ENCODE measurements at regions not wholly inside any gene's neighbourhood (a gene's known extent, or its start where the extent isn't known, plus 50 kb on each side); places are given as distances from the start of the nearest gene placed in this dataset.

- no peaks in the 10 kb centered on the region for H3K4me1 Mint-ChIP-seq
- no peak for DNase-seq
- no peaks in the 10 kb centered on the region for H3K36me3 ChIP-seq (ENCODE audit: control insufficient read depth, insufficient read depth, low read length)
- no peak overlapping the region for H3K27ac ChIP-seq (ENCODE audit: low read depth, low read length)
- no peak overlapping the region for H3K4me3 Mint-ChIP-seq
- H3K4me3 ChIP-seq (ENCODE audit: low read length): no peak overlapping the region
- H3K27ac Mint-ChIP-seq: no peak overlapping the region
- no peaks in the 10 kb centered on the region for H3K36me3 Mint-ChIP-seq (ENCODE audit: low read depth)
- H3K9me3 Mint-ChIP-seq: peaks cover 13% of the 10 kb centered on the region
- no peak overlapping the region for H3K9ac ChIP-seq (ENCODE audit: extremely low read depth, low read length, poor library complexity, severe bottlenecking)
- H3K27me3 Mint-ChIP-seq (ENCODE audit: insufficient read depth): no peaks in the 10 kb centered on the region
- WGBS, 2 experiments (ENCODE audit: insufficient coverage in 1 of 2, insufficient read length in 1 of 2): 90 to 94% methylated on average over 4 of the region's 5 CpGs
- TF ChIP-seq CTCF (conservative IDR thresholded peaks at IDR 0.05): no peak
- no peaks in the 10 kb centered on the region for H3K9me3 ChIP-seq (ENCODE audit: control insufficient read depth, low read length)
- no peaks in the 10 kb centered on the region for H3K27me3 ChIP-seq (ENCODE audit: control insufficient read depth, insufficient read depth, low read length, poor library complexity, severe bottlenecking)
- H3K4me1 ChIP-seq (ENCODE audit: control insufficient read depth, insufficient read depth, low read length): no peaks in the 10 kb centered on the region
Measured at GRCh38 chr2:343355-343754, 55.5 kb upstream of the ALKAL2 start.

- Histone ChIP-seq H3K4me3 (ENCODE audit: low read length) (no peak overlapping the region), H3K27me3 (ENCODE audit: control insufficient read depth, insufficient read depth, low read length, poor library complexity, severe bottlenecking) (no peaks in the 10 kb centered on the region), H3K27ac (ENCODE audit: low read depth, low read length) (no peak overlapping the region), H3K4me1 (ENCODE audit: control insufficient read depth, insufficient read depth, low read length) (no peaks in the 10 kb centered on the region), H3K36me3 (ENCODE audit: control insufficient read depth, insufficient read depth, low read length) (no peaks in the 10 kb centered on the region), H3K9me3 (ENCODE audit: control insufficient read depth, low read length) (peaks cover 6% of the 10 kb centered on the region), H3K9ac (ENCODE audit: extremely low read depth, low read length, poor library complexity, severe bottlenecking) (no peak overlapping the region)
- 81 to 100% methylated on average over 1 of the region's 2 CpGs for WGBS, 2 experiments (ENCODE audit: insufficient coverage in 1 of 2, insufficient read length in 1 of 2)
- peaks cover 2% of the 10 kb centered on the region for H3K27me3 Mint-ChIP-seq (ENCODE audit: insufficient read depth)
- peaks cover 26% of the 10 kb centered on the region for H3K9me3 Mint-ChIP-seq
- H3K4me3 Mint-ChIP-seq: no peak overlapping the region
- H3K27ac Mint-ChIP-seq: no peak overlapping the region
- TF ChIP-seq CTCF (conservative IDR thresholded peaks at IDR 0.05): no peak
- H3K36me3 Mint-ChIP-seq (ENCODE audit: low read depth): no peaks in the 10 kb centered on the region
- H3K4me1 Mint-ChIP-seq: no peaks in the 10 kb centered on the region
- no peak for DNase-seq
Measured at GRCh38 chr2:341912-342311, 54.0 kb upstream of the ALKAL2 start.

GRCh38 chr2:341017-341542 is 53.2 kb upstream of the ALKAL2 start:
- peaks cover 13% of the 10 kb centered on the region for H3K9me3 ChIP-seq (ENCODE audit: control insufficient read depth, low read length)
- DNase-seq: no peak
- no peaks in the 10 kb centered on the region for H3K36me3 Mint-ChIP-seq (ENCODE audit: low read depth)
- H3K27me3 Mint-ChIP-seq (ENCODE audit: insufficient read depth): peaks cover 2% of the 10 kb centered on the region
- H3K9me3 Mint-ChIP-seq: peaks cover 34% of the 10 kb centered on the region
- no peaks in the 10 kb centered on the region for H3K4me1 ChIP-seq (ENCODE audit: control insufficient read depth, insufficient read depth, low read length)
- no peaks in the 10 kb centered on the region for H3K36me3 ChIP-seq (ENCODE audit: control insufficient read depth, insufficient read depth, low read length)
- H3K27ac ChIP-seq (ENCODE audit: low read depth, low read length): no peak overlapping the region
- H3K4me3 ChIP-seq (ENCODE audit: low read length): no peak overlapping the region
- no peaks in the 10 kb centered on the region for H3K27me3 ChIP-seq (ENCODE audit: control insufficient read depth, insufficient read depth, low read length, poor library complexity, severe bottlenecking)
- H3K9ac ChIP-seq (ENCODE audit: extremely low read depth, low read length, poor library complexity, severe bottlenecking): no peak overlapping the region
- no peak overlapping the region for H3K27ac Mint-ChIP-seq
- 92 to 100% methylated on average over 3 to 9 of the region's 9 CpGs for WGBS, 2 experiments (ENCODE audit: insufficient coverage in 1 of 2, insufficient read length in 1 of 2)
- TF ChIP-seq CTCF (conservative IDR thresholded peaks at IDR 0.05): no peak
- H3K4me3 Mint-ChIP-seq: no peak overlapping the region
- no peaks in the 10 kb centered on the region for H3K4me1 Mint-ChIP-seq
